IMR-90 (cell line): ENCODE measurements at regions not wholly inside any gene's neighbourhood (a gene's known extent, or its start where the extent isn't known, plus 50 kb on each side); places are given as distances from the start of the nearest gene placed in this dataset.

ENCODE experiments used
- ATAC-seq: fragments of 200-7000 bp; cut with Tn5 transposase; 2 replicates; pipeline ENCODE4 v1.9.1; 2020; ENCODE audit warnings: low read depth, mild to moderate bottlenecking, moderate library complexity
- BruUV-seq: library from RNA; stranded (reverse); fragments of 400-500 nt; replicated peaks from 2 replicates; lab custom pipeline; 2021; lab: Mats Ljungman, UMichigan
- CTCF ChIA-PET: fragments of 300-600 bp; formaldehyde crosslinking; extraction: SDS; loops from one replicate; lab custom pipeline; 2021; ENCODE audit warnings: antibody characterized with exemption; lab: Yijun Ruan, JAX
- POLR2A ChIA-PET: fragments of 300-600 bp; sonication (Branson Sonifier 250); formaldehyde crosslinking; loops from one replicate; lab custom pipeline; 2022; ENCODE audit warnings: antibody characterized with exemption; ENCODE audit not compliant: unreplicated experiment; lab: Charles Lee
- DNase-seq: peaks from one replicate; pipeline ENCODE4 v3.0.0; 2013
- H2AFZ ChIP-seq: replicated peaks from 2 replicates; pipeline ENCODE3; 2013; ENCODE audit warnings: low read length, mild to moderate bottlenecking; ENCODE audit not compliant: poor library complexity
- H2AK5ac ChIP-seq: 2 replicates; pipeline ENCODE4 v1.6.1; 2013; ENCODE audit warnings: low read depth, low read length, inconsistent platforms
- H2AK9ac ChIP-seq: replicated peaks from 2 replicates; pipeline ENCODE3; 2013; ENCODE audit warnings: mild to moderate bottlenecking, low read depth, low read length, moderate library complexity; ENCODE audit not compliant: poor library complexity
- H2BK120ac ChIP-seq: 2 replicates; pipeline ENCODE4 v1.6.1; 2013; ENCODE audit warnings: low read depth, low read length, inconsistent platforms
- H2BK15ac ChIP-seq: 3 replicates; pipeline ENCODE4 v1.6.1; 2013; ENCODE audit warnings: low read depth, low read length, inconsistent platforms
- H2BK20ac ChIP-seq: 2 replicates; pipeline ENCODE4 v1.6.1; 2013; ENCODE audit warnings: low read depth, mild to moderate bottlenecking, inconsistent platforms, low read length, moderate library complexity
- H2BK5ac ChIP-seq: 2 replicates; pipeline ENCODE4 v1.6.1; 2013; ENCODE audit warnings: mild to moderate bottlenecking, low read depth, low read length, inconsistent platforms; ENCODE audit not compliant: poor library complexity, severe bottlenecking
- H3K14ac ChIP-seq: replicated peaks from 2 replicates; pipeline ENCODE4 v1.6.1; 2013; ENCODE audit warnings: low read depth, low read length, inconsistent platforms
- H3K18ac ChIP-seq: 2 replicates; pipeline ENCODE4 v1.6.1; 2013; ENCODE audit warnings: low read depth, low read length, control low read depth
- H3K23ac ChIP-seq: 2 replicates; pipeline ENCODE4 v1.6.1; 2013; ENCODE audit warnings: low read depth, low read length, inconsistent platforms
- H3K27ac ChIP-seq: 2 replicates; pipeline ENCODE4 v1.5.1; 2013; ENCODE audit warnings: mild to moderate bottlenecking, control low read depth, low read length; ENCODE audit not compliant: insufficient read depth
- H3K27me3 ChIP-seq: 2 replicates; pipeline ENCODE4 v1.6.1; 2013; ENCODE audit warnings: low read length; ENCODE audit not compliant: control insufficient read depth, insufficient read depth
- H3K36me3 ChIP-seq: 2 replicates; pipeline ENCODE4 v1.6.1; 2013; ENCODE audit warnings: low read length, mixed read lengths; ENCODE audit not compliant: control insufficient read depth, insufficient read depth
- H3K4ac ChIP-seq: 2 replicates; pipeline ENCODE4 v1.6.1; 2013; ENCODE audit warnings: low read depth, low read length, inconsistent platforms
- H3K4me1 ChIP-seq: 2 replicates; pipeline ENCODE4 v1.6.1; 2013; ENCODE audit warnings: low read length, mixed read lengths; ENCODE audit not compliant: control insufficient read depth, insufficient read depth
- H3K4me2 ChIP-seq: 2 replicates; pipeline ENCODE4 v1.6.1; 2013; ENCODE audit warnings: low read depth, mild to moderate bottlenecking, control low read depth, low read length, moderate library complexity
- H3K4me3 ChIP-seq: 2 replicates; pipeline ENCODE4 v1.5.1; 2013; ENCODE audit warnings: low read depth, mild to moderate bottlenecking, control low read depth, low read length, moderate library complexity; ENCODE audit not compliant: insufficient read depth
- H3K56ac ChIP-seq: 2 replicates; pipeline ENCODE4 v1.6.1; 2013; ENCODE audit warnings: low read length, inconsistent platforms; ENCODE audit not compliant: insufficient read depth; ENCODE audit errors: extremely low read depth
- H3K79me1 ChIP-seq, 2 experiments: 2 replicates each; pipeline ENCODE4 v1.6.1; 2013; ENCODE audit warnings: low read length in 2 of 2, inconsistent platforms in 1 of 2, low read depth in 1 of 2
- H3K9ac ChIP-seq: 2 replicates; pipeline ENCODE4 v1.6.1; 2013; ENCODE audit warnings: low read depth, low read length, control low read depth
- H3K9me1 ChIP-seq: 2 replicates; pipeline ENCODE4 v1.6.1; 2013; ENCODE audit warnings: low read length, inconsistent platforms; ENCODE audit not compliant: insufficient read depth
- H3K9me3 ChIP-seq: 2 replicates; pipeline ENCODE4 v1.6.1; 2013; ENCODE audit warnings: low read length; ENCODE audit not compliant: control insufficient read depth, insufficient read depth
- H4K20me1 ChIP-seq: 2 replicates; pipeline ENCODE4 v1.6.1; 2013; ENCODE audit warnings: low read length, inconsistent platforms; ENCODE audit not compliant: insufficient read depth
- H4K5ac ChIP-seq: 2 replicates; pipeline ENCODE4 v1.6.1; 2013; ENCODE audit warnings: mild to moderate bottlenecking, low read depth, low read length, control low read depth
- H4K8ac ChIP-seq, 2 experiments: 2 replicates each; pipeline ENCODE4 v1.6.1; 2013; ENCODE audit warnings: low read depth in 2 of 2, low read length in 2 of 2, control low read depth in 1 of 2, inconsistent platforms in 1 of 2
- H4K91ac ChIP-seq: 2 replicates; pipeline ENCODE4 v1.6.1; 2013; ENCODE audit warnings: low read depth, low read length, inconsistent platforms; ENCODE audit not compliant: insufficient read depth
- BHLHE40 ChIP-seq: fragments of 150-350 bp; IDR thresholded peaks from 2 replicates; pipeline ENCODE4 v1.6.1; 2016; ENCODE audit warnings: mild to moderate bottlenecking, low read depth, low read length
- CEBPB ChIP-seq: IDR thresholded peaks from 2 replicates; pipeline ENCODE4 v1.6.1; 2012; ENCODE audit warnings: low read depth, low read length, improper control_type of control experiment
- CHD1 ChIP-seq: IDR thresholded peaks from 2 replicates; pipeline ENCODE4 v1.6.1; 2012; ENCODE audit warnings: low read depth, low read length, improper control_type of control experiment
- FOS ChIP-seq: fragments of 150-350 bp; IDR thresholded peaks from 2 replicates; pipeline ENCODE4 v1.6.1; 2016; ENCODE audit warnings: low read depth, low read length
- MAFK ChIP-seq: IDR thresholded peaks from 2 replicates; pipeline ENCODE4 v1.6.1; 2012; ENCODE audit warnings: low read depth, low read length, improper control_type of control experiment
- MAZ ChIP-seq: IDR thresholded peaks from 2 replicates; pipeline ENCODE4 v1.6.1; 2012; ENCODE audit warnings: low read depth, mild to moderate bottlenecking, low read length, improper control_type of control experiment, moderate library complexity, borderline replicate concordance
- MXI1 ChIP-seq: IDR thresholded peaks from 2 replicates; pipeline ENCODE4 v1.6.1; 2012; ENCODE audit warnings: low read depth, mild to moderate bottlenecking, low read length, moderate library complexity, borderline replicate concordance
- NFE2L2 ChIP-seq: fragments of 150-350 bp; IDR thresholded peaks from 2 replicates; pipeline ENCODE4 v1.6.1; 2016; ENCODE audit warnings: low read depth, mild to moderate bottlenecking, low read length
- POLR2A ChIP-seq: IDR thresholded peaks from 2 replicates; pipeline ENCODE4 v1.6.1; 2012; ENCODE audit warnings: mild to moderate bottlenecking, low read depth, low read length
- RAD21 ChIP-seq: IDR thresholded peaks from 2 replicates; pipeline ENCODE4 v1.6.1; 2012; ENCODE audit warnings: low read length, improper control_type of control experiment
- RCOR1 ChIP-seq: IDR thresholded peaks from 2 replicates; pipeline ENCODE4 v1.6.1; 2012; ENCODE audit warnings: mild to moderate bottlenecking, low read length, improper control_type of control experiment; ENCODE audit not compliant: insufficient replicate concordance
- RFX5 ChIP-seq: IDR thresholded peaks from 2 replicates; pipeline ENCODE4 v1.8.0; 2012; ENCODE audit warnings: low read depth, mild to moderate bottlenecking, low read length, moderate library complexity
- SMC3 ChIP-seq: fragments of 150-350 bp; IDR thresholded peaks from 2 replicates; pipeline ENCODE4 v1.6.1; 2016; ENCODE audit warnings: low read depth, mild to moderate bottlenecking, antibody characterized with exemption, low read length, moderate library complexity
- WGBS, 2 experiments: methylation state at CpG; one replicate each; pipeline versions ENCODE4 v1.1.5 to v1.1.7; 2013; ENCODE audit warnings: missing lambda C conversion rate in 2 of 2; ENCODE audit not compliant: insufficient read length in 1 of 2; ENCODE audit errors: extremely low coverage in 2 of 2; 5-methylcytosine and 5-hydroxymethylcytosine counted together
- dilution Hi-C: fragments of 300-500 bp; cut with HindIII; formaldehyde crosslinking; loops from one replicate; pipeline ENCODE4 v1.14.3; 2018; ENCODE audit warnings: low sequenced_read_pairs; ENCODE audit not compliant: unreplicated experiment
- in situ Hi-C: fragments of 300-500 bp; cut with MboI; formaldehyde crosslinking; loops from 3 replicates; pipeline ENCODE4 v1.14.3; 2019; ENCODE audit warnings: low sequenced_read_pairs, inconsistent platforms, mixed read lengths
- intact Hi-C: fragments of 100-400 bp; cut with micrococcal nuclease; formaldehyde crosslinking; loops from 2 replicates; pipeline ENCODE4 v1.10.0; 2022
- TF ChIP-seq, protein P1 (sequence below): fragments of 150-350 bp; IDR thresholded peaks from 2 replicates; pipeline ENCODE4 v1.6.1; 2016; ENCODE audit warnings: low read depth, mild to moderate bottlenecking, low read length, moderate library complexity, borderline replicate concordance
- TF ChIP-seq, protein P2 (sequence below): conservative IDR thresholded peaks from 2 replicates; pipeline ENCODE4 v1.5.1; 2012; ENCODE audit warnings: mild to moderate bottlenecking, low read depth, low read length, improper control_type of control experiment
- TF ChIP-seq, protein P3 (sequence below): fragments of 150-350 bp; IDR thresholded peaks from 2 replicates; pipeline ENCODE4 v1.6.1; 2017; ENCODE audit warnings: mild to moderate bottlenecking, antibody characterized with exemption, low read length, low read depth

DNA sequence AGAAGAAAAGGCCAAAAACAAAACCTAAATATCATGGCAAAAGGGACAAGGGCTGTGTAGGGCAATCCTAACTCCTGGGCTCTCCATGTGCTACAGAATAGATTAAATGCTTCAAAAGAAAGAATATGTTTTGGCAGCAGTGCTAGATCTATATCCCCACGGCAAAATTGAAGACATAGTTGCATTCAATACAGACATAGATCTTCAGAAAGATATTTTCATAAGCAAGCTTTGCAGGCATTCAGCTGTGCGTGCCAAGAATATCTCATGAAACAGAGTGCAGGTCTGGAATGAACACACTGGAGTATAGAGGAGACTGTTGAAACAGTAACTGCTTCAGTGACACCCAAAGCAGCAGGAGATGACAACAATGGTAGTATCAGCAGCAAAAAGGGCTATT is 1476.9 kb downstream of the ARAP2 start:
- CTCF ChIA-PET: no interaction called here
- no peak for ATAC-seq
- WGBS, 2 experiments: no CpG with 5 or more reads among the region's 2 CpGs

More for the DNA sequence above, 1476.9 kb downstream of the ARAP2 start:
- no peak overlapping the region for H3K4me3 ChIP-seq
- no peaks in the 10 kb centered on the region for H3K9me1 ChIP-seq
- H3K9me3 ChIP-seq: peaks cover 9% of the 10 kb centered on the region
- H3K18ac ChIP-seq: no peak overlapping the region
- H4K5ac ChIP-seq: no peak overlapping the region
- intact Hi-C loops (no loop called here), dilution Hi-C loops (no loop called here), in situ Hi-C loops (no loop called here)
- POLR2A ChIA-PET: no interaction called here
- no peak overlapping the region for H2AK9ac ChIP-seq
- H3K36me3 ChIP-seq: no peaks in the 10 kb centered on the region
- H3K27ac ChIP-seq: no peak overlapping the region
- TF ChIP-seq CEBPB (no peak), MXI1 (no peak), RCOR1 (no peak), MAZ (no peak), MAFK (no peak), FOS (no peak), NFE2L2 (no peak), BHLHE40 (no peak), SMC3 (no peak), RAD21 (no peak), CHD1 (no peak), RFX5 (no peak), POLR2A (no peak)
- TF ChIP-seq, protein P1, sequence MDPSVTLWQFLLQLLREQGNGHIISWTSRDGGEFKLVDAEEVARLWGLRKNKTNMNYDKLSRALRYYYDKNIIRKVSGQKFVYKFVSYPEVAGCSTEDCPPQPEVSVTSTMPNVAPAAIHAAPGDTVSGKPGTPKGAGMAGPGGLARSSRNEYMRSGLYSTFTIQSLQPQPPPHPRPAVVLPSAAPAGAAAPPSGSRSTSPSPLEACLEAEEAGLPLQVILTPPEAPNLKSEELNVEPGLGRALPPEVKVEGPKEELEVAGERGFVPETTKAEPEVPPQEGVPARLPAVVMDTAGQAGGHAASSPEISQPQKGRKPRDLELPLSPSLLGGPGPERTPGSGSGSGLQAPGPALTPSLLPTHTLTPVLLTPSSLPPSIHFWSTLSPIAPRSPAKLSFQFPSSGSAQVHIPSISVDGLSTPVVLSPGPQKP: no peak
- TF ChIP-seq, protein P2, sequence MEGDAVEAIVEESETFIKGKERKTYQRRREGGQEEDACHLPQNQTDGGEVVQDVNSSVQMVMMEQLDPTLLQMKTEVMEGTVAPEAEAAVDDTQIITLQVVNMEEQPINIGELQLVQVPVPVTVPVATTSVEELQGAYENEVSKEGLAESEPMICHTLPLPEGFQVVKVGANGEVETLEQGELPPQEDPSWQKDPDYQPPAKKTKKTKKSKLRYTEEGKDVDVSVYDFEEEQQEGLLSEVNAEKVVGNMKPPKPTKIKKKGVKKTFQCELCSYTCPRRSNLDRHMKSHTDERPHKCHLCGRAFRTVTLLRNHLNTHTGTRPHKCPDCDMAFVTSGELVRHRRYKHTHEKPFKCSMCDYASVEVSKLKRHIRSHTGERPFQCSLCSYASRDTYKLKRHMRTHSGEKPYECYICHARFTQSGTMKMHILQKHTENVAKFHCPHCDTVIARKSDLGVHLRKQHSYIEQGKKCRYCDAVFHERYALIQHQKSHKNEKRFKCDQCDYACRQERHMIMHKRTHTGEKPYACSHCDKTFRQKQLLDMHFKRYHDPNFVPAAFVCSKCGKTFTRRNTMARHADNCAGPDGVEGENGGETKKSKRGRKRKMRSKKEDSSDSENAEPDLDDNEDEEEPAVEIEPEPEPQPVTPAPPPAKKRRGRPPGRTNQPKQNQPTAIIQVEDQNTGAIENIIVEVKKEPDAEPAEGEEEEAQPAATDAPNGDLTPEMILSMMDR: no peak
- TF ChIP-seq, protein P3, sequence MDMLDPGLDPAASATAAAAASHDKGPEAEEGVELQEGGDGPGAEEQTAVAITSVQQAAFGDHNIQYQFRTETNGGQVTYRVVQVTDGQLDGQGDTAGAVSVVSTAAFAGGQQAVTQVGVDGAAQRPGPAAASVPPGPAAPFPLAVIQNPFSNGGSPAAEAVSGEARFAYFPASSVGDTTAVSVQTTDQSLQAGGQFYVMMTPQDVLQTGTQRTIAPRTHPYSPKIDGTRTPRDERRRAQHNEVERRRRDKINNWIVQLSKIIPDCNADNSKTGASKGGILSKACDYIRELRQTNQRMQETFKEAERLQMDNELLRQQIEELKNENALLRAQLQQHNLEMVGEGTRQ: no peak
- H3K4me1 ChIP-seq: no peaks in the 10 kb centered on the region
- no peak overlapping the region for H3K23ac ChIP-seq
- H2AFZ ChIP-seq: no peak overlapping the region
- no peak overlapping the region for H3K56ac ChIP-seq
- no peaks in the 10 kb centered on the region for H3K79me1 ChIP-seq
- no peak for DNase-seq
- H3K9ac ChIP-seq: no peak overlapping the region
- BruUV-seq: no TSS peak
- no peaks in the 10 kb centered on the region for H3K27me3 ChIP-seq
- no peak overlapping the region for H2AK5ac ChIP-seq
- H3K4ac ChIP-seq: no peak overlapping the region
- no peak overlapping the region for H4K8ac ChIP-seq
- no peaks in the 10 kb centered on the region for H4K20me1 ChIP-seq
- H3K4me2 ChIP-seq: no peak overlapping the region
- H4K91ac ChIP-seq: no peak overlapping the region
- no peak overlapping the region for H2BK20ac ChIP-seq
- H3K14ac ChIP-seq: no peak overlapping the region
- no peak overlapping the region for H2BK5ac ChIP-seq
- no peak overlapping the region for H2BK15ac ChIP-seq
- no peak overlapping the region for H2BK120ac ChIP-seq
